ENCODE measurements at regions not wholly inside any gene's neighbourhood (a gene's known extent, or its start where the extent isn't known, plus 50 kb on each side); places are given as distances from the start of the nearest gene placed in this dataset.

DNA sequence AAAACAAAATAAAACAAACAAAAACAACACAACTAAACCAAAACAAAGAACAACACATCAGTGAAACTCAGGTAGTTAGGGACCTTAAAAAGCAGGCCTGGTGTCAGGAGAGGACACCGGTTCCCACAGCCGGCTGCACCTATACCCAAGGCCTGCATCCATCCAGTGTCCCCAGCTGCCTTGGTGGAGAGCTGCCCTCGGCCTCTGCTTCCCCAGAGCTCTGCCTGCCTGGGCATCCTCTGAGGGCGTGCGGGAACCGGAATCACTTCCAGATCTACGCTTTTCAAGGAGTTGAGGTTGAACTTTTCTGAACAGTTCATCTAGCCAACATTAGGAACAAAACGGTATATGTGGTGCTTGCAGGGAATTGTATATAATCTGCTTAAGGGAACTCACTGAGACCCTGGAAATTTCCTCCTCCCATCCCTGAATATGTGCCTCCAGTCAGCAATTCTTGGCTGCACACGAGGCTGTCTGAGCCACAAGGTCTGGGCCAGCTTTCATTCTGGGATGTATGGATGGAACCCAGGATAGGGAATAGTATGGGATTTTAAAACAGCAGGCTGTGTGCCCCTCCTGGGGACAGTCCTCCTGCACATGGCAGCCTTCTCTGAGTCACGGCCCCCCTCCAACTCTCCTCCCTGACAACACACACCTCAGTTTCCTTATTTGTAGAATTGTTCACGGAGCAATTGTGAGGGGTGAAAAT, 319.0 kb upstream of the RTL1 start:
- peaks cover 3% of the 10 kb centered on the region for H3K4me1 ChIP-seq (ENCODE audit: insufficient read depth, low read length)
- no peaks in the 10 kb centered on the region for H3K27me3 ChIP-seq (ENCODE audit: control insufficient read depth in 1 of 2, insufficient read depth in 2 of 2, low read length in 2 of 2)
- H3K9ac ChIP-seq (ENCODE audit: low read length): no peak overlapping the region
- H3K4me3 ChIP-seq (ENCODE audit: low read depth in 1 of 2, low read length in 2 of 2): no peak overlapping the region
- H3K9me3 ChIP-seq (ENCODE audit: low read length): no peaks in the 10 kb centered on the region
- H3K36me3 ChIP-seq (ENCODE audit: insufficient read depth, low read length): no peaks in the 10 kb centered on the region
- H3K27ac ChIP-seq (ENCODE audit: low read depth, low read length): no peak overlapping the region

DNA sequence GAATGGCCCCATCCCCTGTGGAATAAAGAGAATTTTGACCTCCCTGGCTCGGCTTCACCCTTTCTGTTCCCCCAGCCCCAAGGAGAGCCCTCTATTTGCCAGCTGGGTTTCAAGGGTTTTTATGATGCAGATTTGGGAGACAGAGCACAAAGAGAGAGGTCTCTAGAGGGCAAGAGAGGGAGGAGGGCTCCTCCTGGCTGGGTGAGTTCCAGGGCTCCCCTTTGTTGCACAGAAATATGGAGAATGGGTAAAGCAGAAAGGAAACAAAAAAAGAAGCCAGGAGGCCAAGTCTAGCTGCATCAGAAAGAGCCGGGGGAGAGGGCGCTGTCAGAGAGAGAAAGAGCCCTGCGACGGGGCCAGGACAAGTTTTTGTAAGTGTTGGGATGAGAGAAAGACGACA, 319.6 kb upstream of the RTL1 start:
- no peak overlapping the region for H3K27ac ChIP-seq (ENCODE audit: low read depth, low read length)
- H3K36me3 ChIP-seq (ENCODE audit: insufficient read depth, low read length): no peaks in the 10 kb centered on the region
- H3K27me3 ChIP-seq (ENCODE audit: control insufficient read depth in 1 of 2, insufficient read depth in 2 of 2, low read length in 2 of 2): no peaks in the 10 kb centered on the region
- no peak overlapping the region for H3K9ac ChIP-seq (ENCODE audit: low read length)
- no peaks in the 10 kb centered on the region for H3K9me3 ChIP-seq (ENCODE audit: low read length)
- no peak overlapping the region for H3K4me3 ChIP-seq (ENCODE audit: low read depth in 1 of 2, low read length in 2 of 2)
- no peaks in the 10 kb centered on the region for H3K4me1 ChIP-seq (ENCODE audit: insufficient read depth, low read length)

DNA sequence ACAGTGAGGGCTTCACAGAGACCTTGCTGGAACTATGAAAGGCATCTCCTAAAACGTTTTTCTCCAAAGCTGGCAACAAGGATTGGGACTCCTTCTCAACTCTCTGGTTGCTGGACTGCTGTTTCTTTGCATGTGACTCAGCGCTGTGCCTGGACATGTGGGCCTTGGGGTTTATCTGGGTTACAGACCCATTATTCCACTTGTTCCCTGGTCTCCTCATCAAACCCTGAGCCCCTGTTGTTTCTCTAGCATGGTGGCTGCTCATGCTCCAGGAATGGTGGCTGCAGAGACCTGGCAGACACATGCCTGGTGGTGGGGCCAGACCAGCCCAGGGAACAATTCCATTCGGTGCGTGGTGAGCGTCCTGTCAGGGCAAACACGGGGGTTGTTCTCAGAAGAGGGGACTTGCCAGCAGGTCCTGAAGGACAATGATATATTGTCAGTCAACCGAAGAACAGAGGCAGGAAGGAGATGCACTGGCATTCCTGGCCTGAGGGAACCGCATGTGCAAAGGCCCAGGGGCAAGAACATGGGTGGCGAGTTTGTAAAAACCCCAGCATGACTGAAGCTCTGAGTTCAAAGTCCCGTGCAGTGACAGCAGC, 320.1 kb upstream of the RTL1 start:
- H3K4me1 ChIP-seq (ENCODE audit: insufficient read depth, low read length): no peaks in the 10 kb centered on the region

DNA sequence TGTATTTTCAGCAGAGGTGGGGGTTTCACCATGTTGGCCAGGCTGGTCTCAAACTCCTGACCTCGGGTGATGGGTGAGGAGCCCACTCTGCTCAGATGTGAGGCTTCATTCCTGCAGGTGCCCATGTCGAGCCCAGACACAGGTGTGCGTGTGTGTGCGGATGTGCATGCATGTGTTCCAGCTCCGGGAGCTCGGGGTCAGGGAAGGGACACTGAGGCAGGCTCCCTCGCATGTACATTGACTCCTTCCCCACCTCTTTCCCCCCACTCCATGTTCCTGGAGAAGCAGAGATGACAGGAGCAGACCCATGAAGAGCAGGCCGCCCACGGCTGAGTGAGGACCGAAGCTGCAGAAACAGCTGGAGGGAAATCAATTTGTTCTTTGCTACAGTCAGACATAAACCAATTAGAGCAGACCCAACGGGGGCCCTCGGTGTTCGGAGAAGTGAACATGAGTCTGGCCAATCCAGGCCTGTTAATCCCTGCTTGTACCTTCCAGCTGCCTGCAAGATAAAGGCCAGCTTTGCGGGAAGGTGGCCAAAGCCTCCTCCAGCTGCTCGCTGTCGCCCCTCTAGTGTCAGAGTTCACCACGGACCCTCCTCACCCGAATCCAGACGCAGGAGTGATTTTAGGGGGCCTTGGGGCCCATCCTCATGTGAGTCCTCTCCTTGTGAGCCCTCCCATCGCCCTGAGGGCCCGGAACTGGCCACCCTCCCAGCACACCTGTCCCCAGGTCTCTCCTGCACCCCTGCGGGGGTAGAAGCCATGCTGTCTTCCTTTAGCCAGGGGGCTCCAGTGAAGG, 321.0 kb upstream of the RTL1 start:
- no peaks in the 10 kb centered on the region for H3K9me3 ChIP-seq (ENCODE audit: low read length)
- H3K36me3 ChIP-seq (ENCODE audit: insufficient read depth, low read length): no peaks in the 10 kb centered on the region
- no peak overlapping the region for H3K27ac ChIP-seq (ENCODE audit: low read depth, low read length)
- H3K4me1 ChIP-seq (ENCODE audit: insufficient read depth, low read length): no peaks in the 10 kb centered on the region
- H3K4me3 ChIP-seq (ENCODE audit: low read depth in 1 of 2, low read length in 2 of 2): no peak overlapping the region
- H3K9ac ChIP-seq (ENCODE audit: low read length): no peak overlapping the region
- no peaks in the 10 kb centered on the region for H3K27me3 ChIP-seq (ENCODE audit: control insufficient read depth in 1 of 2, insufficient read depth in 2 of 2, low read length in 2 of 2)

More for the DNA sequence above, 320.1 kb upstream of the RTL1 start:
- no peaks in the 10 kb centered on the region for H3K9me3 ChIP-seq (ENCODE audit: low read length)
- no peak overlapping the region for H3K27ac ChIP-seq (ENCODE audit: low read depth, low read length)
- no peaks in the 10 kb centered on the region for H3K27me3 ChIP-seq (ENCODE audit: control insufficient read depth in 1 of 2, insufficient read depth in 2 of 2, low read length in 2 of 2)
- no peak overlapping the region for H3K9ac ChIP-seq (ENCODE audit: low read length)
- no peaks in the 10 kb centered on the region for H3K36me3 ChIP-seq (ENCODE audit: insufficient read depth, low read length)
- H3K4me3 ChIP-seq (ENCODE audit: low read depth in 1 of 2, low read length in 2 of 2): no peak overlapping the region

DNA sequence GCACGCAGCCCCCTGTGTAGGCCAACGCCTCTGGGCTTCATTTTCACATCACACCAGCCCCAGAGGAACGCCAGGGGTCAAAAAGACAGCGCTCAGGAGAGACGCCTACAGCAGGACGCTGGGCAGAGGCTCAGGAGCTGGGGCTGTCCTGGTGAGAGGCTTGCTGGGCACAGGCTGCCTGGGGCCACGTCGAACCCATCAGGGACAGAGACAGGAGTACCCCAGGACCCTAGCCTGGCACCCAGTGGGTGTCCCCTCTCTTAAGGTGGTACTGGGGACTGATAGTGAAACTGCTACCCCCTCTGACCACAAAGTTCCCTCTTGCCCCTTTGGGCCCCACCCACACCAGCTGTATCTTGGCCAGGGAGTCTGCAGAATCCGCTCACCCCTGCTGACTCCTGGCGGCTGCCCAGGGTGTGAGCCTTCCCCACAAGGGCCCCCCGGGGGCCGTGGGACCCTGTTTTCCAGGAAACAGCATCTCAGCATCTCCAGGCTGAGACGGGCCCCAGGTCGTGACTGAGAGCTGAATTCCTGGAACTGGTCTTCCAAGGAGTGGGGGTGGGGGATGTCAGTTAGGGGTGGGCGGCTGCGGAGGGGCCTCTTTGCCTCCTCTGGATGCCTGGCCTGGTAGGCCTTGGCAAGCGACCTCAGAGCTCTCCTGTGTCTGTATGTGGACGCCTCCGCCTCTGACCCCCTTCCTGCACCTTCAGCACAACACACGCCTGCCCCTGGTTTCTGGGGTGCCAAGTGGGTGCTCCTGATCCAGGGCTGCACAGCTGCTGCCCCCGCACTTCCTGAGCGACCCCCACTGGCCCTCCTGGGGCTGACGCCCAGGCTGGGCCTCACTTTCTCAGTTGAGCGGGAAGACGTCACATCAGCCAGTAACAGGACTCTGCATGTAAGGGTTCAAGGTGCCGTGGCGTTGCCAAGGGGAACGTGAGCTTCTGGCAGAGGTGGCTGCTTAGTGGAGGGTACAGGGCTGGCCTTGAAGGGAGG, 321.9 kb upstream of the RTL1 start:
- Histone ChIP-seq H3K4me3 (ENCODE audit: low read depth in 1 of 2, low read length in 2 of 2) (no peak overlapping the region), H3K27me3 (ENCODE audit: control insufficient read depth in 1 of 2, insufficient read depth in 2 of 2, low read length in 2 of 2) (no peaks in the 10 kb centered on the region), H3K4me1 (ENCODE audit: insufficient read depth, low read length) (no peaks in the 10 kb centered on the region), H3K9me3 (ENCODE audit: low read length) (no peaks in the 10 kb centered on the region), H3K9ac (ENCODE audit: low read length) (no peak overlapping the region), H3K36me3 (ENCODE audit: insufficient read depth, low read length) (no peaks in the 10 kb centered on the region), H3K27ac (ENCODE audit: low read depth, low read length) (no peak overlapping the region)

DNA sequence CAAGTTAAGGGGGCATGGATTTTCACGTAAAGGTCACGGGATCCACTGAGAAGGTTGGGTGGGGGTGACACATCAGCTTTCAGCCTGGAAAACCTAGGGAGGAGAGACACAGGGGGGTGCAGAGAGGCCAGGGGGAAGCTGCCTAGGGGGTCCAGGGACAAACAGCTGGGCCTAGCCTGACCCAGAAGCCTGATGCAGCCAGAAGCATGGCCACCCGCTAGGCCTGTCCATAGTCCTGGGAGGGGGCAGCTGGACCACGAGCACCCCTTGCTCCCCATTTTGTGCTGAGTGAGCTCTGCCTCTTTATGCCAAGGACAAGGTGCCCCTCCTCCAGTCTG, 322.7 kb upstream of the RTL1 start:
- H3K9me3 ChIP-seq (ENCODE audit: low read length): no peaks in the 10 kb centered on the region
- H3K9ac ChIP-seq (ENCODE audit: low read length): no peak overlapping the region
- no peak overlapping the region for H3K27ac ChIP-seq (ENCODE audit: low read depth, low read length)

DNA sequence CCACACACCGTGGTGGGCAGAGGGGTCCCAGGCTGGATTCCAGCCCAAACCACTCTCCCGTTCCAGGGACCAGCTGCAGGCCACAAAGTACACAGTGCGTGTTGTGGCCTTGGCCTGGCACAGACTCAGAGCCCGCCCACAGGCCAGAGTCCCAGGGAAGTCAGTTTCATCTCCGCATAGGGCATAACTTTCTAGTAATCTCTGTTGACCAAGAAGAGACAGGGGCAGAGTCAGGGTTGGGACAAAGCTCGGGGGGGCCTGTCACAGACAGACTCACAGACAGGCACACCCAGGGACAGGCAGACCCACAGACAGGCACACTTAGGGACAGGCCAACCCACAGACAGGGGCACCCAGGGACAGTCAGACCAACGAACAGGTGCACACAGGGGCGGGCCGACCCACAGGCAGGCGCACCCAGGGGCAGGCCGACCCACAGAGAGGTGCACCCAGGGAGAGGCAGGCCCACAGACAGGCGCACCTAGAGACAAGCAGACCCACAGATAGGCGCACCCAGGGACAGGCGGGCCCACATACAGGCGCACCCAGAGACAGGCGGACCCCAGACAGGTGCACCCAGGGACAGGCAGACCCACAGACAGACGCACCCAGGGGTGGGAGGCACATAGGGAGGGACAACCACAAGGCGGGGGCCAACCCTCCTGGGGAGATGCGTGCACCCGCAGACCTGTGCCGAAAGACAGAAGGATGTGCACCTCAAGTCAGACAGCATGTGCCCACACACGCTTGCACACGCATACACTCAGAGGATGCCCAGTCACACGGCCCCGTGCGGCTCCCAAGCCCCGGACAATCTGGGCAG, 323.3 kb upstream of the RTL1 start:
- no peaks in the 10 kb centered on the region for H3K9me3 ChIP-seq (ENCODE audit: low read length)
- H3K4me1 ChIP-seq (ENCODE audit: insufficient read depth, low read length): no peaks in the 10 kb centered on the region
- no peak overlapping the region for H3K9ac ChIP-seq (ENCODE audit: low read length)
- H3K4me3 ChIP-seq (ENCODE audit: low read depth in 1 of 2, low read length in 2 of 2): no peak overlapping the region
- H3K27me3 ChIP-seq (ENCODE audit: control insufficient read depth in 1 of 2, insufficient read depth in 2 of 2, low read length in 2 of 2): no peaks in the 10 kb centered on the region
- no peaks in the 10 kb centered on the region for H3K36me3 ChIP-seq (ENCODE audit: insufficient read depth, low read length)
- H3K27ac ChIP-seq (ENCODE audit: low read depth, low read length): no peak overlapping the region

More for the DNA sequence above, 322.7 kb upstream of the RTL1 start:
- Histone ChIP-seq H3K4me3 (ENCODE audit: low read depth in 1 of 2, low read length in 2 of 2) (no peak overlapping the region), H3K4me1 (ENCODE audit: insufficient read depth, low read length) (no peaks in the 10 kb centered on the region), H3K27me3 (ENCODE audit: control insufficient read depth in 1 of 2, insufficient read depth in 2 of 2, low read length in 2 of 2) (no peaks in the 10 kb centered on the region), H3K36me3 (ENCODE audit: insufficient read depth, low read length) (no peaks in the 10 kb centered on the region)

DNA sequence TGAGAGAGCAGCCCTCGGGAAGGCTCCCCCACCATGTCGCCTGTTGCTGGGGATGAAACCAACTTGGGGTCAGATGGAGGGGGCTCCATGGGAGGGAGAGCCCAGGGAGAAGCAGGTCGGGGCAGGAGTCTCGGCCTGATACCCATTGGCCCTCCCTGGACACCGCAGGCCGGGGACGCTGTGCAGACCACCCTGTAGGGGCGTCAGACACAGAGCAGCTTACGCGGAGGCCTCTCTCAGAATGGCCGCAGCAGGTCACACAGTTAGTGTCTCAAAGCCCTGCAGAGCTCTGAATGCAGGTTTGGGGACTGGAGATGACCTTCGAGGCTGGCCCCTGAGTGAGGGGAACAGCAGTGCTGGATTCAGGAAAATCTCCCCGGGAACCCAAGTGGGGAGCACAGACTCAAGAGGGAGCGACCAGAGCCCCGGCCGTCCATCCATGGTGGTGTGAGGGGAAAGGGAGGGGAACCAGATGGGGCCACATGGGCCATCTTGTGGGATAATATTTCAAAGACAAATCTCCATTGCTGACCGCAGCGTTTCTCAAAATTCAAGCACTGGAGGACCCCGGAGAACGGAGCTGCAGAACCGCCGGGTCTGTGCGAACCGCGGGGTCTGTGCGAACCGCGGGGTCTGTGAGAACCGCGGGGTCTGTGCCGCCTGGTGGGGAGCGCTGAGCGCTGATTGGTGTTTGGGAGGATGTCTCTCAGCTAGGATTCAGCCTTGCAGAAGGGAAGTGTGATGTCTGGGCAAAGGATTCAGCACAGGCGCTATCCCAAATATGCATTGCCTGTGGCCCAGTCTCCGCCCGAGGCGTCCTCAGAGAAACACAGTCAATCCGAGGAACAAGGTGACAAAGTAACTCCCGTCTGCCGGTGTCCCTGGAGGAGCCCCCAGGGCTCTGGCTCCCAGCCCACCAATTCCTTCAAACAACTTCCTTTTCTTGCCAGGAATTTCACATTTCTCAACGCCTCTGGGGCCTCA, 324.4 kb upstream of the RTL1 start:
- Histone ChIP-seq H3K36me3 (ENCODE audit: insufficient read depth, low read length) (no peaks in the 10 kb centered on the region), H3K9me3 (ENCODE audit: low read length) (no peaks in the 10 kb centered on the region), H3K4me1 (ENCODE audit: insufficient read depth, low read length) (peaks cover 8% of the 10 kb centered on the region), H3K27me3 (ENCODE audit: control insufficient read depth in 1 of 2, insufficient read depth in 2 of 2, low read length in 2 of 2) (no peaks in the 10 kb centered on the region), H3K27ac (ENCODE audit: low read depth, low read length) (no peak overlapping the region), H3K4me3 (ENCODE audit: low read depth in 1 of 2, low read length in 2 of 2) (no peak overlapping the region), H3K9ac (ENCODE audit: low read length) (no peak overlapping the region)

DNA sequence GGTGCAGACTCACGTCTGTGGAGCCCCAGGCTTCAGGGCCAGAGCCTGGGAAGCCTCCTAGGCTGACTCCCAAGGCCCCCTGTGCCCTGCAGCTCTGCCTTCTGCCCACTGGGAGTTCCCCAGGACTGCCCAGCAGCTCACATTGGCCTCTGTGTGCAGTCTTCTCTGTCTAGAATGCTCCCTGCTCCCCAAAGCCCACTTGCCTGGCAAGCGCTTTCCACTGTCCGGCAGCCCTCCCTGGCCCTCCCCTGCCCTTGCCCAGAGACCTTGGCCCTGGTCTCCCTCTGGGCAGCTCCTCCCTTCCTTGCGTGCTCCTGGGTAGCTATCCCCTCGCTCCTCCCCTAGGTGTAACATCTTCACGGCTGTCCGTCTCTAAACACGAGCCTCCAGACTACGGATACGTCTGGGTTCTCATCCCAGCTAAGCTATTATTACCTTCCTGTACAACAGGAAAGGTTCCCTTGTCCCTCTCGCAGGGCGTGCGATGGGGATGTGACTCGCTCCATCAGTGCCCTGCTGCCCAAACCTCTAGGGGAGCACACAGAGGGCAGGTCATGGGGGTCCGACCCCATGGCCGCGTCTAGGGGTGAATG, 325.5 kb upstream of the RTL1 start:
- Histone ChIP-seq H3K4me1 (ENCODE audit: insufficient read depth, low read length) (peaks cover 8% of the 10 kb centered on the region), H3K36me3 (ENCODE audit: insufficient read depth, low read length) (no peaks in the 10 kb centered on the region), H3K9ac (ENCODE audit: low read length) (no peak overlapping the region), H3K9me3 (ENCODE audit: low read length) (no peaks in the 10 kb centered on the region), H3K4me3 (ENCODE audit: low read depth in 1 of 2, low read length in 2 of 2) (no peak overlapping the region), H3K27me3 (ENCODE audit: control insufficient read depth in 1 of 2, insufficient read depth in 2 of 2, low read length in 2 of 2) (no peaks in the 10 kb centered on the region), H3K27ac (ENCODE audit: low read depth, low read length) (no peak overlapping the region)
